Medulla oblongata (tissue), 1 donor: ENCODE measurements at regions not wholly inside any gene's neighbourhood (a gene's known extent, or its start where the extent isn't known, plus 50 kb on each side); places are given as distances from the start of the nearest gene placed in this dataset.
"Not testable (repeated sequence)": the region's sequence is repeated elsewhere in the genome, so short reads cannot be mapped to it uniquely, and the experiment has no call there.

Source experiments
- DNase-seq: peaks from one replicate; pipeline ENCODE4 v3.0.0-alpha.2; 2015; ENCODE audit errors: extremely low spot score

GRCh38 chr10:23754179-23754578 lies 315.3 kb downstream of the OTUD1 start:
- no peak for DNase-seq

GRCh38 chr10:23754941-23755340 lies 316.1 kb downstream of the OTUD1 start:
- no peak for DNase-seq

- no peak for DNase-seq
Measured at GRCh38 chr10:23755556-23755955, 316.7 kb downstream of the OTUD1 start.

- no peak for DNase-seq
Measured at GRCh38 chr10:23768281-23768680, 329.4 kb downstream of the OTUD1 start.

- DNase-seq = no peak
Measured at GRCh38 chr10:23777153-23777552, 338.3 kb downstream of the OTUD1 start.

- no peak for DNase-seq
Measured at GRCh38 chr10:23779301-23779700, 340.4 kb downstream of the OTUD1 start.

- no peak for DNase-seq
Measured at GRCh38 chr10:23780331-23780730, 341.5 kb downstream of the OTUD1 start.

GRCh38 chr10:23786594-23786993 lies 347.7 kb downstream of the OTUD1 start:
- no peak for DNase-seq

GRCh38 chr10:23793577-23793976 lies 354.7 kb downstream of the OTUD1 start:
- no peak for DNase-seq

GRCh38 chr10:23797452-23797851 lies 358.6 kb downstream of the OTUD1 start:
- DNase-seq = not testable (repeated sequence)

GRCh38 chr10:23804125-23804524 lies 365.2 kb downstream of the OTUD1 start:
- DNase-seq = no peak

- no peak for DNase-seq
Measured at GRCh38 chr10:23813687-23814086, 374.8 kb downstream of the OTUD1 start.

GRCh38 chr10:23818484-23818883 lies 379.6 kb downstream of the OTUD1 start:
- DNase-seq = no peak

GRCh38 chr10:23820792-23821191 lies 381.9 kb downstream of the OTUD1 start:
- DNase-seq = no peak

- no peak for DNase-seq
Measured at GRCh38 chr10:23824822-23825221, 384.1 kb upstream of the KIAA1217 start.

GRCh38 chr10:23826421-23826820 lies 382.5 kb upstream of the KIAA1217 start:
- DNase-seq = no peak

GRCh38 chr10:23829556-23829955 lies 379.4 kb upstream of the KIAA1217 start:
- no peak for DNase-seq

GRCh38 chr10:23834091-23834490 lies 374.8 kb upstream of the KIAA1217 start:
- no peak for DNase-seq

- no peak for DNase-seq
Measured at GRCh38 chr10:23850631-23851030, 358.3 kb upstream of the KIAA1217 start.

GRCh38 chr10:23859598-23859997 lies 349.3 kb upstream of the KIAA1217 start:
- DNase-seq = no peak

- no peak for DNase-seq
Measured at GRCh38 chr10:23864631-23865147, 344.2 kb upstream of the KIAA1217 start.

GRCh38 chr10:23866985-23867384 lies 342.0 kb upstream of the KIAA1217 start:
- DNase-seq = not testable (repeated sequence)

- DNase-seq = no peak
Measured at GRCh38 chr10:23868121-23868520, 340.8 kb upstream of the KIAA1217 start.

GRCh38 chr10:23869548-23869947 lies 339.4 kb upstream of the KIAA1217 start:
- DNase-seq = no peak
